PC-9 (cell line): ENCODE measurements at regions not wholly inside any gene's neighbourhood (a gene's known extent, or its start where the extent isn't known, plus 50 kb on each side); places are given as distances from the start of the nearest gene placed in this dataset.

Experiments
- BruUV-seq: library from RNA; stranded (reverse); fragments of 400-500 nt; replicated peaks from 2 replicates; lab custom pipeline; 2021; lab: Mats Ljungman, UMichigan
- CTCF ChIA-PET: fragments of 300-600 bp; sonication (Branson Sonifier 250); formaldehyde crosslinking; loops from one replicate; lab custom pipeline; 2022; ENCODE audit warnings: antibody characterized with exemption; lab: Charles Lee
- POLR2A ChIA-PET: fragments of 300-600 bp; sonication (Branson Sonifier 250); formaldehyde crosslinking; loops from one replicate; lab custom pipeline; 2022; ENCODE audit warnings: antibody characterized with exemption; ENCODE audit not compliant: unreplicated experiment; lab: Charles Lee
- DNase-seq, 2 experiments: peaks; one replicate each; pipeline versions ENCODE4 v3.0.0 to v3.0.0-alpha.2; 2015 to 2022; ENCODE audit warnings: mixed read lengths in 1 of 2
- H2AFZ ChIP-seq: fragments of 200-600 bp; sonication (generic); 2 replicates; pipeline ENCODE4 v1.8.1; 2017; ENCODE audit warnings: antibody characterized with exemption
- H3F3A ChIP-seq: fragments of 200-600 bp; sonication (generic); 2 replicates; pipeline ENCODE4 v1.8.1; 2017; ENCODE audit warnings: antibody characterized with exemption, mild to moderate bottlenecking, low read depth; ENCODE audit not compliant: insufficient read depth
- H3K27ac ChIP-seq: fragments of 200-600 bp; sonication (generic); 2 replicates; pipeline ENCODE4 v1.6.1; 2016; ENCODE audit warnings: mixed run types
- H3K27me3 ChIP-seq: fragments of 200-600 bp; sonication (generic); 2 replicates; pipeline ENCODE4 v1.6.1; 2016; ENCODE audit warnings: low read depth, mixed run types; ENCODE audit not compliant: insufficient read depth
- H3K36me3 ChIP-seq: fragments of 200-600 bp; sonication (generic); 2 replicates; pipeline ENCODE4 v1.6.1; 2016; ENCODE audit warnings: low read depth, mixed run types
- H3K4me1 ChIP-seq: fragments of 200-600 bp; sonication (generic); replicated peaks from 2 replicates; pipeline ENCODE4 v1.6.1; 2016; ENCODE audit warnings: mixed run types; ENCODE audit not compliant: insufficient read depth
- H3K4me2 ChIP-seq: fragments of 200-600 bp; sonication (generic); 2 replicates; pipeline ENCODE4 v1.6.1; 2017; ENCODE audit warnings: mixed run types
- H3K4me3 ChIP-seq: fragments of 200-600 bp; sonication (generic); 2 replicates; pipeline ENCODE4 v1.6.1; 2016; ENCODE audit warnings: mixed run types
- H3K79me2 ChIP-seq: fragments of 200-600 bp; sonication (generic); 2 replicates; pipeline ENCODE4 v1.6.1; 2017; ENCODE audit warnings: low read depth, mixed run types
- H3K9me2 ChIP-seq: fragments of 200-600 bp; sonication (generic); 2 replicates; pipeline ENCODE4 v1.8.1; 2017; ENCODE audit warnings: mild to moderate bottlenecking; ENCODE audit not compliant: insufficient read depth
- H3K9me3 ChIP-seq: fragments of 200-600 bp; sonication (generic); 2 replicates; pipeline ENCODE4 v1.8.1; 2016; ENCODE audit warnings: low read depth; ENCODE audit not compliant: insufficient read depth
- H4K20me1 ChIP-seq: fragments of 200-600 bp; sonication (generic); 2 replicates; pipeline ENCODE4 v1.8.1; 2017; ENCODE audit not compliant: insufficient read depth
- EZH2 ChIP-seq: fragments of 200-600 bp; sonication (generic); IDR thresholded peaks from 2 replicates; pipeline ENCODE4 v1.8.0; 2017; ENCODE audit warnings: antibody characterized with exemption, low read depth
- intact Hi-C: fragments of 100-400 bp; cut with micrococcal nuclease; formaldehyde crosslinking; loops from one replicate; pipeline ENCODE4 v1.10.0; 2022; ENCODE audit not compliant: unreplicated experiment
- TF ChIP-seq, protein P1 (sequence below): fragments of 200-600 bp; sonication (generic); conservative IDR thresholded peaks from 2 replicates; pipeline ENCODE4 v1.6.1; 2017; ENCODE audit warnings: mixed run types, antibody characterized with exemption, mild to moderate bottlenecking, moderate library complexity

DNA sequence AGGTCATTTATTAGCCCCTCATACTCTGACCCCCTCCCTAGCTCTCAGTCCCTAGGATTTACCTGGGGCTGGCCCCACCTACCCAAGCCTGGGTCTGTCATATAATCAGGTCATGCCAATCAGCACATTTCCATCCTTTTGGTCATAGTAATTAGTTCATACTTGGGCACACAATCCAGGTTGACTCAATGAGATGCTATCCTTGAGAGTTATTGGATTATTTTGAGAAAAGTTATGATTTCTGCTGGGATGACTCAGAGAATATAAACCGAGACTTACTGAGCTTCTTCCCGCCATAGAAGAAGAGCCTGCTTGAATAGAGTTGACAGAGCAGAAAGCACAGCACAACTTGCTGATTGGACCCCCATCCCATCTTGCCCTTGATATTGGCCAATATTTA lies 331.5 kb downstream of the CBLN1 start:
- Histone ChIP-seq H3K4me3 (no peak overlapping the region), H3K27ac (no peak overlapping the region), H3K27me3 (no peaks in the 10 kb centered on the region), H3K9me3 (no peaks in the 10 kb centered on the region), H3K4me2 (no peak overlapping the region), H3F3A (no peaks in the 10 kb centered on the region), H3K36me3 (no peaks in the 10 kb centered on the region), H3K4me1 (no peaks in the 10 kb centered on the region), H3K79me2 (no peaks in the 10 kb centered on the region), H2AFZ (no peak overlapping the region), H3K9me2 (no peaks in the 10 kb centered on the region), H4K20me1 (no peaks in the 10 kb centered on the region)
- no peak for DNase-seq
- BruUV-seq: no TSS peak
- intact Hi-C loops: no loop called here
- CTCF ChIA-PET: no interaction called here
- TF ChIP-seq, protein P1, sequence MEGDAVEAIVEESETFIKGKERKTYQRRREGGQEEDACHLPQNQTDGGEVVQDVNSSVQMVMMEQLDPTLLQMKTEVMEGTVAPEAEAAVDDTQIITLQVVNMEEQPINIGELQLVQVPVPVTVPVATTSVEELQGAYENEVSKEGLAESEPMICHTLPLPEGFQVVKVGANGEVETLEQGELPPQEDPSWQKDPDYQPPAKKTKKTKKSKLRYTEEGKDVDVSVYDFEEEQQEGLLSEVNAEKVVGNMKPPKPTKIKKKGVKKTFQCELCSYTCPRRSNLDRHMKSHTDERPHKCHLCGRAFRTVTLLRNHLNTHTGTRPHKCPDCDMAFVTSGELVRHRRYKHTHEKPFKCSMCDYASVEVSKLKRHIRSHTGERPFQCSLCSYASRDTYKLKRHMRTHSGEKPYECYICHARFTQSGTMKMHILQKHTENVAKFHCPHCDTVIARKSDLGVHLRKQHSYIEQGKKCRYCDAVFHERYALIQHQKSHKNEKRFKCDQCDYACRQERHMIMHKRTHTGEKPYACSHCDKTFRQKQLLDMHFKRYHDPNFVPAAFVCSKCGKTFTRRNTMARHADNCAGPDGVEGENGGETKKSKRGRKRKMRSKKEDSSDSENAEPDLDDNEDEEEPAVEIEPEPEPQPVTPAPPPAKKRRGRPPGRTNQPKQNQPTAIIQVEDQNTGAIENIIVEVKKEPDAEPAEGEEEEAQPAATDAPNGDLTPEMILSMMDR: no peak
- no peak for TF ChIP-seq EZH2
- POLR2A ChIA-PET: no interaction called here

DNA sequence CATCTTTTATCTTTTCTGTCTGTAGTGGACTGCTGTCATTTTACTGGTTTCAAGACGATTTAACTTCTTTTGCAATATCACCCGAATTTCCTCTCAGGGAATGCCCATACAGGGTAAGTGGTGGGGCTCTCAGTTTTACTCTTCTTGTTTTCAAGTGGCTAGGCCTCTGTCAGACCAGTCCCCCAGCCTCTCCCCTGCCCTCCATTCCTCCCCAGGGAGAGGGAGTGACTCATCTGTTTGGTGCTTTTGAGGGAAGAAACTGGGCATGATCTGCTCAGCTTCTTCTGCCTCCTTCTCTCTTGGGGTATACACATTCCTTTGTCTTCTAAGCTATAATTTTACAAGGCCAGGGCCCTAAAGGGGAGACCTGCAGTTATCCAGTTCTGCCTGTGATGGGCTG lies 332.0 kb downstream of the CBLN1 start:
- H2AFZ ChIP-seq: no peak overlapping the region
- no peaks in the 10 kb centered on the region for H3K79me2 ChIP-seq
- no peaks in the 10 kb centered on the region for H3K9me2 ChIP-seq
- no peaks in the 10 kb centered on the region for H3K4me1 ChIP-seq
- BruUV-seq: no TSS peak
- no peaks in the 10 kb centered on the region for H3K27me3 ChIP-seq
- intact Hi-C loops: no loop called here
- DNase-seq: no peak
- no peaks in the 10 kb centered on the region for H3F3A ChIP-seq
- H3K9me3 ChIP-seq: no peaks in the 10 kb centered on the region
- H3K36me3 ChIP-seq: no peaks in the 10 kb centered on the region
- TF ChIP-seq EZH2: no peak
- TF ChIP-seq, protein P1: no peak
- H3K27ac ChIP-seq: no peak overlapping the region
- H3K4me2 ChIP-seq: no peak overlapping the region
- no peak overlapping the region for H3K4me3 ChIP-seq
- ChIA-PET CTCF (no interaction called here), POLR2A (no interaction called here)
- no peaks in the 10 kb centered on the region for H4K20me1 ChIP-seq

DNA sequence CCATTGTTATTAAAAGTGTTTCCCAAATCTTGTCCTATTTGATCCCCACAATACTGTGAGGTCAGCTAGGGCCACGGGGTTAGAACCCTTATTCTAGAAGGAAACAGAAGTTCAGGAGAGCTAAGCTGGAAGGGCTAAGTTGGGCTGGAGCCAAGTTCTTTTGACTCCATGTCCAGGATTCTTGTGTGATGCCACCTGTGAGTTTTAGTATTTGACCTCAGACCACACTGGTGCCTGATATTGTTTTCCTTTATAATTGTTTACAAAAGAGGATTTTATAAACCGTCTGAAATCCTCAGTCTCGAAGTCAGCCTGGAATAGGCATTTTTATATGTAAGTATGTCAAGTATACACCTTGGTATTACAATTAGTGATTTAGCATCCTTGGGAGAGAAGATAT lies 332.7 kb downstream of the CBLN1 start:
- Histone ChIP-seq H3K79me2 (no peaks in the 10 kb centered on the region), H3F3A (no peaks in the 10 kb centered on the region), H4K20me1 (no peaks in the 10 kb centered on the region), H3K9me3 (no peaks in the 10 kb centered on the region), H3K4me3 (no peak overlapping the region), H3K9me2 (no peaks in the 10 kb centered on the region), H3K4me1 (no peaks in the 10 kb centered on the region), H3K4me2 (no peak overlapping the region), H3K36me3 (no peaks in the 10 kb centered on the region), H3K27ac (no peak overlapping the region), H3K27me3 (no peaks in the 10 kb centered on the region), H2AFZ (no peak overlapping the region)
- ChIA-PET POLR2A (no interaction called here), CTCF (no interaction called here)
- TF ChIP-seq EZH2: no peak
- TF ChIP-seq, protein P1: no peak
- intact Hi-C loops: no loop called here
- no TSS peak for BruUV-seq
- no peak for DNase-seq
